GM18507 (cell line): ENCODE measurements at regions not wholly inside any gene's neighbourhood (a gene's known extent, or its start where the extent isn't known, plus 50 kb on each side); places are given as distances from the start of the nearest gene placed in this dataset.
A peak's percentile ranks its signal among the peaks of the same experiment; 100 is the strongest.

Source experiments
- DNase-seq: peaks from one replicate; pipeline ENCODE4 v3.0.0; 2011; ENCODE audit warnings: low read depth; ENCODE audit not compliant: insufficient read length; ENCODE audit errors: extremely low spot score
- FAIRE-seq: peaks from 2 replicates; lab custom pipeline; 2011; peaks lifted over from hg19 to GRCh38; lab: Jason Lieb, UNC

DNA sequence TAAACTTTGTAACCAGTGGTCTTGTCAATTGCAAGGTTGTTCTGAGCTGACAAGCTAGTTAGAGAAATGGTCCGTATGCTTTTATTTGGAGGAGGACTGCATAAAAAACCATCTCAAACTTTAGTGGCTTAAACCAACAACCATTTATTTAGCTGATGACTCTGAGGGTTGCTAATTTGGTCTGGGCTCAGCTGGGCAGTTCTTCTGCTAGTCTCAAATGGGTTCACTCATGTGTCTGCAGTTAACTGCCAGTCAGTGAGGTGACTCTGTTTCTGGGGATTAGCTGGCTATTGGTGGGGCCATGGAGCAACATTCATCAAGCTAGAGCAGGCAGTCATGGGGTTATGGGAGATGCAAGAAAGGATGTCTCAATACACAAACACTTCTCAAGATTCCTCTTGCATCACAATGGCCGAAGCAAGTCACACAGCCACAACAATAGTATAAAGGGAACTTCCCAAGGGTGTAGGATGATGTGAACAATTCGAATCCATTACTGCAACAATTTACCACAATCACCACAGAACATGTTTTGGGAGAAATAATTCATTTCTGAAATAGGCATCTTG, 521.9 kb downstream of the INSC start:
- DNase-seq (no peak), FAIRE-seq (no peak)

DNA sequence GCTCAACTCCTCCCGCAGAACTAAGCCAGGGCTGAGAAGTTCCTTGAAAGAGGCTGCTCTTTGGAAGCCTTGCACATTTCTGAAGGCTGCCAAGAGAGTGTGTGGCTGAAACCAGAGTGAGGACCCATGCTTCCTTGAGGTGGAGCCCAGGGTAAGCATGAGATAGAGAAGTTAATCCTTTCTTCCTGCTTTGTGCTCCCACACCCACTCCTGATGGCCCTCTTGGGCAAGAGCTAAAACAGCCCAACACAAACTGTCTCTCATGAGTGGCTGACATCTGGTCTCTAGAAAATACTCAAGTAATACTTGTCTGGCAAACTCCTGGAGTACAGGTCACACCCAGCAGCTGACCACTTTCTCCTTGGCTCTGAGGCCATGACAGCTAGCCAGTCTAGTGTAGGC, 523.7 kb downstream of the INSC start:
- FAIRE-seq (no peak), DNase-seq (no peak)

DNA sequence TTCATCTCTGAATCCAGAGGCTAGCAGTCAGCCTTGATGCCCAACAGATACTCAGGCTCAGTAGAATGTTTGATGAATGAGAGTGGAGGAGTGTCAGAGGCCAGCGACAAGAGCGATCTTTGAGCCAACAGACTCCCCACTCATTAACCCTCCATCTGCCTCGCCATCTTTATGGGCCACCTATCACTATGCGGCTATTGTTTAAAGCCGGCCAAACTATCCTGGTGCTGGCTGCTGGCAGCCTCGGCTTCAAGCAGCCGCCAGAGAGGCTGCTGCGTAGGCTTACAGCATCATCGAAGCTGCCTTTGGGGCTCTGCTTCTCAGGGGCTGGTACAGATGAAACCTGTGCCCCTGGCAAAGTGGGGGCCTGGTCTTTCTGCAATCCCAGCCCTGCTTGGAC, 525.6 kb downstream of the INSC start:
- no peak for DNase-seq

DNA sequence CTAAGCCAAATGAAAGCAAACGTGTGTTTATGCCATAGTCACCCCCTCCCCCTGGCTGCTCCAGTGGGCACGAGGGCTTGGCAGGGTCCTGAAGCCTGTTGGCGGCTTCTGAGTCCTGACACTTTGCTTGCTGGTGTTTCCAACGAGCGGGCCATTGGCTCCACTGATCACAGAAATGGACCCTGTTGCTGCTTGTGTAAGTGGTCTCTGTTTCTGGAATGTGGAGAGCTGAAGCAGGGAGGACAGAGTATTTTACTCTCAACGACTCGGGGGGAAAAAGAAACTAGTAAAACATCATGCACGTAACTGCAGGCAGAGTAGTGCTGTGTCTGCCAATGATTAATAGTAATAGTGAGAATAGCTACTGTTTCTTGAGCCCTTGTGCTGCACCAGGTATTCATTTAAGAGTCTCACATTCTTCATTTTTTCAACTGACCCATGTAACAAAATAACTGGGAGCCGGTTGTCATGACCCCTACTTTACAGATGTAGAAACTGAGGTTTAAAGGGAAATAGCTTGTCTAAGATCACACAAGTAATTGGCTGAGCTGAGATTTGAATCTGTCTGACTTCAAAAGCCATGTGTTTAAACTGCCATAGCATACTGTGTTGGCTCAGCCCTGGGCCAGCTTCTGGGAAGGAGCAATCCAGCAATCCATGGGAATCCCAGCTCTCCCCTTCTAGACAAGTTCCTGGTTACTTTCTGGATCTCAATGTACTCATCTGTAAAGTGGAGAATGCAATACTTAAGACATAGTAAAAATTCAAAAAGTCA, 526.7 kb downstream of the INSC start:
- no peak for DNase-seq
- no peak for FAIRE-seq

More for the DNA sequence above, 525.6 kb downstream of the INSC start:
- no peak for FAIRE-seq

DNA sequence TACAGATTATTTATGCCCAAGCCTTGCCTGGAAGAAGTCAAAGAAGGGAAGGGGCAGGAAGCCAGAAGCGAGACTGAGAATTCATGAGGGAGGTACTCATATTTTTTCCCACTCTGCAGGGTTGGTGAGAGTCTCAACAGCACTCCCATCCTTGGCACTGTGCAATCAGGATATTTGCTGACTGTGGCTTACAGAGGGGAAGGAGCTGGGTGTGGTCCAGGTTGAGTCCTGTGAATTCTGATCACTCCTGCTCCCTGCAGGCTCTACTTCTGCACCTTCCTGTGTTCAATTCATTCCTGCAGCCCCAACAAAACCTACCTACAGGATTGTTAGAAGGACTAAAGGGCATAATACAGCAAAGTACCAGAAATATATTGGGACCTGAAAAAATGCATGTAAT, 530.5 kb downstream of the INSC start:
- DNase-seq (no peak), FAIRE-seq (no peak)

DNA sequence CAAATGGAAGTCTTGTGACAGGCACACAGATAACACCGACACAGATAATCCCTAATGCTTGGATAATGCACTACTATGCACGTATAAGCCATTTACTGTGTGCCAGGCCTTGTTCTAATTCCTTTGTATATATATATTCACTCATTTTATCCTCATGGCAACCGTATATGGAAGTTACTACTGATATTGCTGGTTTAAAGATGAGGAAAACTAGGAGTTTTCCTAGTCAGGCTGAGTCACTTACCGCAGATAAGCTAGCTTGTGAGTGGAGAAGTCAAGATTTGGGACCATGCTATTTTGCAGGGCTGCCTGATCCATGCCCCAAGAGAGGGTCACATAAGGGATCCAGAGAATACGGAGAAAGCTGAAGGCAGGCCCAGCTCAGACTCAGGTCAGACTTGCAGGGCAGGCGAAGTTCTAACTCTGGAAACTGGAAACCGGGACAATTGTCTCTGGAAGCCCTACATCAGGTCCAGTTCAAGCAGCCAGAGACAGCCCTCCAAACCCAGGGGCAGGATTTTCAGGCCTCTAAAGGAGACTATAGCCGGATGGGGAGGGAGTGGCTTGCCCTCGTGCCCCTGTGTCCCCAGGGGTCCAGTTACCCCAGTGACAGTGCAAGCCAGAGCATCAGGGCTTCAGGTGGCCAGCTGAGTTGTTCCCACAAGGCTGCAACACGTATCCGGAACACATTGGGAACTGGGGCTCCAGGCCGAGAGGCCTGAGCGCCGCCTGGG, 534.8 kb downstream of the INSC start:
- DNase-seq (no peak), FAIRE-seq (no peak)

DNA sequence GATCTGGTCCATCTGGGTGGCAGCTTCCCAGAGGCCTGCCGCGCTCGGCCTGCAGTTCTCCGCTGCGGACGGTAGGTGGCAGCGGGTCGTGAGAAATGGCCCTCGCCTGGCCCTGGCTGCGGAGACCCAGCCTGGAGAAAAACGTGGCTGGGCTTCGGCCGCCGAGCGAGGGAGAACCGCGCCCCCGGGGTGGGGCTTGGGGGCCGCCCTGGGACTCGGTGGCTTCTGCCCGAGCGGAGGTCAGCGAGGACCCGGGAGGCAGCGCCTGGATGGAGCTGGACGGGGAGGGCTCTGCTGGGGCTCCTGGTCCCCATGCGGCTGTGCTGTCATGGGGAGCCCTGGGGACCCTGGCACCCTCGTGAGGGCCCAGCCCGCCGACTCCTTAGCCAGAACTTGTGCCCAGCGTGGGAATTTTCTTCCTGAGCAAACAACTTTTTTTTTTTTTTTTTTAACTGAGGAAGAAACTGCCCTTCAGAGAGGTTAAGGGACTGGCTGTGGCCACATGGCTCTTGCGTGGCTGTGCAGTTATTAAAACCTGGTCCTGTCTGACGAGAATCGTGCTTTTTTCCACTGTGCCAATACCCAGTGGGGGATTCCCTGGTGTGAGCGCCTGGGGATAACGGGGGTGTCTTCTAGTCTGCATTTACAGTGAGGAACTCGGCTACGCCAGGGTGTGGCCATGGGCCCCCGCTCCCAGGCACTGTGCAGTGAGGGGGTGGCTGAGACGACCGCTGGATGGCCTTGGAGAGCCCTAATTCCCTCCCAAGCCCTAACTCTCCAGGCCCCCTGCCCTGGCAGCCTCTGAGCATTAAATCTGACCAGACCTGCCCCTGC, 535.6 kb downstream of the INSC start:
- DNase-seq (peak; percentile 64), FAIRE-seq (peak; percentile 83)

DNA sequence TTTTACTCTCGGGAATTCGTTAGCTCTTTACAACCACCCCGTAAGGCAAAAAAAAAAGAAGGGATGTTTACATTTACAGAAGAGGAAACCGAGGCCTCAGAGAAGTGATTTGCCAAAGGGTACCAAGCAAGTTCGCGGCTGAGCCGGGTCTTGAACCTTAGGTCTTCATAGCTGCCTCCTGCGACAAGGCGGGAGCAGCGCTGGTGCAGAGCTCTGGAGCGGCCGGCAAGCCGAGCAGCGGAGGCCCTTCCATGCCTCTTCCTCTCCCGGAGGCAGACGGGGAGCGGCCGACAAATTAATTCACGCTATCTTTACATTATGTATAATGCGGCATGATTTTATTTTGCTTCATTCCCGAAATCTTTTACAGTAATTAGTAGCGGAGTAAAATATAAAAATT, 536.3 kb downstream of the INSC start:
- no peak for FAIRE-seq
- no peak for DNase-seq

DNA sequence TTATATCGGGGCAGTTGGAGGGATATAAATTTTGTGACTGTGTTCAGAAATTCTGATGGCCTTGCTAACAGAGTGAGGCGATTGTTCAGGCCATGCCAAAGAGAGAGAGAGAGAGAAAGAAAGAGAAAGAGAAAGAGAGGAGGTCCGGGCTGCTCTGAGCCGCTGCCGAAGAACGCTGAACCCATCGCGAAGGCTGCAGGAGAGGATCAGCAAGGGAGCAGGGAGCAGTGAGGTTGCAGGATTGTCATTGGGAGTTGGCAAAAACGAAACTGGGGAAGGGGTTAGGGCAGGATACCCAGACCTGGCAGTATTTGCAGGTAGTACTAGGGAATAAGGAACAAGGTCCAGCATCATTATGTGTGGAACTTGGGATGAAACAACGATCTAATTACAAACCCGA, 537.1 kb downstream of the INSC start:
- no peak for FAIRE-seq
- DNase-seq = no peak

DNA sequence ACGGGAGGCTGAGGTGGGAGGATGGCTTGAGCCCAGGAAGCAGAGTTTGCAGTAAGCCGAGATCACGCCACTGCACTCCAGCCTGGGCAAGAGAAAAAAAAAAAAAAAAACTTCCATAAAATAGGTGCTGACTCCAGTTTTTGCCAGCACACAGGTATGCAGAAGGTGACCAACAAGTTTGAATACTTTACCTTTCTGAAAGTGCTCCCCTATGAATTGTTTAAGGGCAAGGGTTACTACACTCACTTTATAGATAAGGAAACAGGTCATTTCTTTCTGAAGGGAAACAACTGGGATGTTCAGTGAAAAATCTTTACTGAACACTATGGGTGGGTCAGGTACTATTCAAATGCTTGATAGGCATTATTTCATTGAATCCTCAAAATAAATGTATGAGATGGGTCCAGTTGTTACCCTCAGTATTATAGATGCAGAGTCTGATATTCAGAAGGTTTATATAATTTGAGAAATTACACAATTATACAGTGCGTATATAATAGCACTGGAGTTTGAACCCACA, 538.5 kb downstream of the INSC start:
- DNase-seq = no peak
- FAIRE-seq = no peak

DNA sequence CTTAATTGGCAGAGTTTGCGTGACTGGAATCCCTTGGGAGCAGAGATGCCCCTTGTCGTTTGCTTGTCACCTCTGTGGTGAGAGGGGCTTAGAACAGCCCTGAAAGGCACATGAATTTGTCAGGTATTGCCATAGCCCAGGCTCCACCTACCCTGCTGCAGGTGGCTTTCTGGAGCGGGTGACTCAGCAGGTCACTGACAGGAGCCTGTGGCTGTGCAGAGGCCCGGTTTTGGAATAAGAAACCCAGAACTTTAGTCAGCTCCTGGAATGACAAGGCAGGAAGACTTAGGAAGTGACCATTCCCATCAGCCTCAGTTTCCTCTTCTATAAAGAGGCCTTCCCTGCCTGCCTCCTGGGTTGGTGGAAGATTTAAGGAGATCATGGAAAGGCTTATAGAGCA, 539.7 kb downstream of the INSC start:
- FAIRE-seq (no peak), DNase-seq (no peak)

DNA sequence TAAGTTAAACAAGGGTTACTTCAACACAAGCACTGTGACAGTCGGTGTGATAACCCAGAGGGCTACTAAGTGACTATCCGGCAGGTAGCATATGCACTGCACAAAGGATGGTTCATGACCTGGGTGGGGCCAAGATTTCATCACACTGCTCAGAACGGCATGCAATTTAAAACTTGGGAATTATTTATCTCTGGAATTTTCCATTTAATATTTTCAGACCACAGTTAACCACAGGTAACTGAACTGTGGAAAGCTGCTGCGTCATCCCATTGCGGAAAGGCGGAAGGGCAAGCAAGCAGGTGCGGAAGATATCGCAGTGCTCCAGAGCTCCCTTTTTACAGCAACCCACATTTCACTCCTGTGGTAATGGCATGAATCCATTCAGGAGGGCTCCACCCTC, 540.8 kb downstream of the INSC start:
- FAIRE-seq (no peak), DNase-seq (no peak)

DNA sequence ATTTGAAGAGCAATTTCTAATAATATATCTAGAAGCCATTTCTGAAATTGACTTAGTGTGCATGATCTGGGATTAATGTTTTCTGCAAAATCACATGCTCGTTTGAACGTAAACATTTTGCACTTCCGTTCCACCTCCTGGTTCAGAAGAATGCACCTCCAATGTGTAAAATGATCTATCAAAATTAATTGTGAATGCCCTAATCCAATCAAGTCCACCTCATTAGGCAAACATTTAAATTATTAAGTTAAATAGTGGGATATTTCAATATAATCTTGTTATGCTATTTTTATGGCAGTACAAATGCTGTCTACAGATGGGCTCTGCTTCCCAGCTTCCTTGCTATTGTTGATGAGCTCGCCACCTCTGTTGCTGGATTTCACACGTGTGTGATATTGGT, 542.5 kb downstream of the INSC start:
- FAIRE-seq (no peak), DNase-seq (no peak)

DNA sequence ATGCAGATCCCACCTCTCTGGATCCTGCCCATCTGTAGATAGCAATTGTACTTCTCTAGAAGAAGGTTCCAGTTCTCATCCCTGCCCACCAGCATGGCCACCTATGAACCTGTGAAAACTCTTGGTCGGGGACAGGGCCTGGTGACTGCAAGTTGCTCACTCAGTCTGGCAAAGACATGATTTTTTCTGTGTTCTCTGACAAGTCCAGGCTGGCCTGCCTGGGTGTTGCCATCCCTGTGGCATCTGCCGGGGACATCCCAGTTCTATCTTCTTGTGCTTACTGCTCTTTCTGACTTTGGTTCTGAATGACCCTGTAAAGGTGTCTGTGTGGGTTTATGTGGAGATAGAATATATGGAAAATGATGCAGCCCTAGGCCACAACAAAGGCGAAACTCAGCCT, 545.8 kb downstream of the INSC start:
- FAIRE-seq (no peak), DNase-seq (no peak)

DNA sequence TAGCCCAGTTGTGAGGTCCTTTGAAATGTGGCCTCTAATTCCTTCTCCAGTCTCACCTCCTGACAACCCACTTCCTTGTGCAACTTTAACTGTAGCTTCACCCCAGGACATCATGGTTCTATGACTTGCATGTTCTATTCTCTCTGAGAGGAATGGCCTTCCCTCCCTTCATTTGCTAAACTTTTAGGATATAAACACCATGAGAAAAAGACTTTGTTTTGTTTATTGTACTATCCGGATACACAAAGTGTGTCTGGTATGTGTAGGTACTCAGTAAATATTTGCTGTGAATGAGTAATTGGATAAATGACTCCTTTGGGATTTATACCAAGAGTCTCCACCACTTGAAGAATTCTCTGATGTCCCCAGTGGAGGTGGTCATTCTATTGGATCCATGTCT, 547.6 kb downstream of the INSC start:
- FAIRE-seq (no peak), DNase-seq (no peak)

DNA sequence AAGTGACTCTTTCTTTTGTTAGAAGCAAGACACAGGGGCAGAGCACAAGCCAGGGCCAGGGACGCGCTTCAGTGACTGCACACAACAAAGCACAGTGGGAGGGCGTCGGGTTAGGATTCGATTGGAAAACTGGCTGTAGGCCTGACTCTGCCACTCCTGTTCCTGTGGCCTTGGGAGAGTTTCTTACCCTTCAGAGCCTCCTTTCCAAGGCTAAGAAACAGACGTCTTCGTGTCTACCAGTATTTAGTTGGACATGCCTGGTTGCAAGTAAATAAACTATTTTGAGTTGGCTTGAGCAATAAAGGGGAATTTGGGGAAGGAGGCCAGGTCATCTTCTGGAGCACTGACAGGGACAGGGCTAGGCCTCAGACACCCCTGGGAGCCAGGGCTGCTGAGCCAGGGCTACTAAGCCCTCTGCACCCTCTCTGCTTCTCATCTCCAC, 549.1 kb downstream of the INSC start:
- DNase-seq (no peak), FAIRE-seq (no peak)

DNA sequence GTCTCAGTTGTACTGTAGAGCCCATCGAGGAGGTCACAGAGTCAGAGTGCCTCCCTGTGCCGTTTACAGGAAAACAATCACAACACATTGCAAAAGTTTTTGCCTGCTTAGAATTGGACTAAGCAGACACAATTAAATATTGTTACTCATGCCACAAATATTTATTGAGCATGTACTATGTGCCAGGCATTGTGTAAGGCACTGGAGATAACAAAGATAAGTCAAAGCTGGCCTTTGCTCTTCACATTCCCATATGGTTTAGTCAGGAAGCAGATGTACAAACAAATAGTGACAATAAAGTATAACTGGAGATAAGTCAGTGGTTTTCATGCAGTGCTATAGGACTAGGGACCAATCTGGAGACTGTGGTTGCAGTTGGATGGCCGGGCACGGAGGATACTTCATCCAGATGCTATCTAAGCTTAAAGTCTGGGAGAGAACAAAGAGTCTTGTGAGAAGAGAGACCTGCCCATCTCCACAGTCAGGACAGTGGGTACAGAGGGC, 550.7 kb downstream of the INSC start:
- no peak for DNase-seq
- no peak for FAIRE-seq

DNA sequence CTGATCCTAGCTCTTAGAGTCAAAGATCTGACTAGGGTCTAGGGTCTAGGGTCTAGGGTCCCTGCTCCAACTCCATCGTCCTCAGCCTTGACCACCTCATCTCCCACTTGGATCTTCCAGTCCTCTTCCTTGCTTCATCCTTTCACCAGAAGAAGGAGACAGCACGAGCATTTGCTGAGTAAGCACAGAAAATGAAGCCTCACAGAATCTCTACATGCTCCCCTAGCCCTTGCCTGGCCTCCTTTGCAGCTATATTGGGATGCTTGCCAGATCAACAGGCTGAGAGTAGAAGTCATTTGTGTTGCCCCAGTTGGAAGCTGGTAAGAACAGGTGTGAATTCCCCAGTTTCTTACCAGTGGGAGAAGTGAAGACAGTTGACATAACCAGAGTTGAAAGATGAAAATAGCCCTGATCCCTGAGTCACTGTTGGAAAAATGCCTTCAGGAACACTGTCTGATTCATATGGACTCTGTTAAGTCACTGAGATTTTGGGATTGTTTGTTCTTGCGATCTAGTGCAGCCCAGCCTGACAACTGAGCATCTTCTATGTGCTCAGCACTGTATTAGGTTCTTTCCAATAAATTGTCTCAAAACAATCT, 552.5 kb downstream of the INSC start:
- FAIRE-seq = no peak
- DNase-seq = no peak

DNA sequence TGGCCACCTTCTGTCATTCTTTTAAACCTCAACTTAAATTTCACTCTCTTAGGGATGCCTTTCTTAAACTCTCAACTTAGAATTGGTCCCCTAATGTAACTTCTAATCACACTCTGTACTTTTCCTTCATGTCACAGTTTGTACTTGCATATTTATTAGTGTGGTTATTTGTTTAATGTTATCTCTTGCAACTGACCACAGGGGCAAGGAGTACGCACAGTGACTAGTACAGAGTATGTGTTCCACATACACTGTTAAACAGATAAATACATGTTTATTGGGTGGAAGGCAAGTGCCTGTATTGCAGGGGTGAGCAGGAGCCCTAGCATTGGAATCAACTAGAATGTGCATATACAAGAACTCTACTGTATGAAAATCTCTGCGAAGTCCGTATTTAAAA, 554.0 kb downstream of the INSC start:
- DNase-seq (no peak), FAIRE-seq (no peak)
